Fibroblast of villous mesenchyme (primary cell): ENCODE measurements at regions not wholly inside any gene's neighbourhood (a gene's known extent, or its start where the extent isn't known, plus 50 kb on each side); places are given as distances from the start of the nearest gene placed in this dataset.

Experiments
- DNase-seq: peaks from one replicate; pipeline ENCODE4 v3.0.0-alpha.2; 2010; ENCODE audit warnings: low read depth
- H3K4me3 ChIP-seq: 2 replicates; pipeline ENCODE4 v1.5.1; 2011; ENCODE audit warnings: low read depth, mild to moderate bottlenecking, low read length
- TF ChIP-seq, protein P1 (sequence below): IDR thresholded peaks from 2 replicates; pipeline ENCODE4 v1.5.1; 2012; ENCODE audit warnings: low read depth, mild to moderate bottlenecking, low read length; ENCODE audit not compliant: insufficient read depth

DNA sequence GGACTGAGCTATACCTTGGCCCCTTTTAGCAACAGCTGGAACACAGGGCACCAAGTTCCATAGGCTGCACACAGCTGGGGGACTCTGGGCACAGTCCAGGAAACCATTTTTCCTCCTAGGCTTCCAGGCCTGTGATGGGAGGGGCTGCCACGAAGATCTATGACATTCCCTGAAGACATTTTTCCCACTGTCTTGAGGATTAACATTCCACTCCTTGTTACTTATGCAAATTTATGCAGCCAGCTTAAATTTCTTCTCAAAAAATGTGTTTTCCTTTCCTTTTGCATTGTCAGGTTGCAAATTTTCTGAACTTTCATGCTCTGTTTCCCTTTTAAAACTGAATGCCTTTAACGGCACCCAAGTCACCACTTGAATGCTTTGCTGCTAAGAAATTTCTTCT lies 580.1 kb upstream of the FTMT start:
- no peak overlapping the region for H3K4me3 ChIP-seq
- TF ChIP-seq, protein P1, sequence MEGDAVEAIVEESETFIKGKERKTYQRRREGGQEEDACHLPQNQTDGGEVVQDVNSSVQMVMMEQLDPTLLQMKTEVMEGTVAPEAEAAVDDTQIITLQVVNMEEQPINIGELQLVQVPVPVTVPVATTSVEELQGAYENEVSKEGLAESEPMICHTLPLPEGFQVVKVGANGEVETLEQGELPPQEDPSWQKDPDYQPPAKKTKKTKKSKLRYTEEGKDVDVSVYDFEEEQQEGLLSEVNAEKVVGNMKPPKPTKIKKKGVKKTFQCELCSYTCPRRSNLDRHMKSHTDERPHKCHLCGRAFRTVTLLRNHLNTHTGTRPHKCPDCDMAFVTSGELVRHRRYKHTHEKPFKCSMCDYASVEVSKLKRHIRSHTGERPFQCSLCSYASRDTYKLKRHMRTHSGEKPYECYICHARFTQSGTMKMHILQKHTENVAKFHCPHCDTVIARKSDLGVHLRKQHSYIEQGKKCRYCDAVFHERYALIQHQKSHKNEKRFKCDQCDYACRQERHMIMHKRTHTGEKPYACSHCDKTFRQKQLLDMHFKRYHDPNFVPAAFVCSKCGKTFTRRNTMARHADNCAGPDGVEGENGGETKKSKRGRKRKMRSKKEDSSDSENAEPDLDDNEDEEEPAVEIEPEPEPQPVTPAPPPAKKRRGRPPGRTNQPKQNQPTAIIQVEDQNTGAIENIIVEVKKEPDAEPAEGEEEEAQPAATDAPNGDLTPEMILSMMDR = no peak
- no peak for DNase-seq

DNA sequence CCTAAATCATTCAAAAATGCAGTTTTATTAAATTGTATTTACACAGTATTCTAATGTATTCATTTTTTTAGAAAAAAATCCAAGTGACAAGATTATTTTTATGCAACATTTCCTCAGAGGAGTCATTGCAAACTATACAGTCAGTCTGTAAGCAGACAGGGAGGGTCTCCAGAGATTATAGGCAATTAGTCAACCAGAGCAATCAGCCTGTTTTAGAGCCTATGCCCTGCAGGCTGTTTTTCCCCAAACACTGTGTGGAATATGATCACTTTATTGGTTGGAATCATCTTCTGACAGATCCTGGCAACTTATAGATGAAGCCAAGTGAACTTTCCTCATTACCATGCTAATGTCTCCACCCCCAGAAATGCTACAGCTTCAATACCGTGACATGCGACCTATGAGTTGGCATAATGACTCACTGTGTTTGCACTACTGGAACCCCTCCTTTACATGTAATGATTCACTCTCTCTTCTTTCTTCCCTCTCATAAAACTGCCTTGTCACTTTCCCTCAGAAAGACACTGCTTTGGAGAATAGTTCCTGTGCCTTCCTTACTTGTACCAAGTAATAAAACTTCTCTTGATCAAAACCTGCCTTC lies 577.7 kb upstream of the FTMT start:
- H3K4me3 ChIP-seq = no peak overlapping the region
- TF ChIP-seq, protein P1 = no peak
- DNase-seq = peak; percentile 29

DNA sequence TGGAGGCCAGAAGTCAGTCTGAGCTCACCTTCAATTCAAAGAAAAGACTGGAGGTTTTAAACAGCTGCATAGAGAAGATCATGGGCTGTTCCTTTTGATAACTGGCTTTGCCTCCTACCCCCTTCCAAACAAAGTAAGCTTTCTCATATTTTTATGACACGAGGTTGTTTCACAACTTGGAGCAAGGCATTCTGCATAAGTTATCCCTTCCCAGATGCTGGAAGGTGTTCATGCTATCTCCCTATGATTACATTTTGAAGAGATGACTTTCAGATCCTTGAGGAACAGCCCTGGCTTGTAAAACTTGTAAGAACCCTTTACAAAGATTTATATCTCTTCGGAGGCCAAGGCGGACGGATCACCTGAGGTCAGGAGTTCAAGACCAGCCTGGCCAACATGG lies 571.9 kb upstream of the FTMT start:
- DNase-seq = no peak

DNA sequence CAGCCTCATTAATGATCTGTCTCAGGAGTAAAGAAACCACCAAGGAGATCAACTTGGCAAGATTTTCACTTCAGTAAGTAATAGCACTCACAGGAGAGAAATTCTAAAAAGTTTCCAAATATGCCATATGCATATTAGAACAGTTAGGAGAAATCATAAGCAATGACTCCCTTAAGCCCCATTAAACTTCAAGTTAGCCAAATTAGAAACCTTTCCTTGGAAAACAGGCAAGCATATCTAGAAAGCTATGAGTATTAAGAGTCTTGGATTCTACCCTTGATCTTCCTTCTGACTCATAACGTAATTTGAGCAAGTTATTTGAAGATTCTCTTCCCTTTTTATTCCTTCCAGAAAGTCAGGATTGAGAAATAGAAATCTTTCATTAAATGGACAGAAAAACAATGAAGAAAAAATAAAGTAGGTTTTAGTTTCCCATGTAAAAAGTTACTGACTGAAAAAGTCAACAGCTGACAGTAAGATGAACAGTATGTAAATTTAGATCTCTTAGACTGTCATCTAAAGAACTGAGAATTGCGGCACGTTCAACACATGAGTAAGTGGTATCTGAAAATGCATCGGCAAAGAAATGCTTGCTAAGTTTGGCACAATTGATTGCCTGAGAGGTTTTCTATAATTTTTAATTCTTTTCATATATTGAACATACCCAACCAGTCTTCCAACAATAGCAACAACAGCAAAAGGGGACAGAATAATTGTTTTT lies 565.7 kb upstream of the FTMT start:
- TF ChIP-seq, protein P1 = no peak
- DNase-seq = no peak
- H3K4me3 ChIP-seq = no peak overlapping the region

More for the DNA sequence above, 571.9 kb upstream of the FTMT start:
- H3K4me3 ChIP-seq = no peak overlapping the region
- TF ChIP-seq, protein P1 = no peak

DNA sequence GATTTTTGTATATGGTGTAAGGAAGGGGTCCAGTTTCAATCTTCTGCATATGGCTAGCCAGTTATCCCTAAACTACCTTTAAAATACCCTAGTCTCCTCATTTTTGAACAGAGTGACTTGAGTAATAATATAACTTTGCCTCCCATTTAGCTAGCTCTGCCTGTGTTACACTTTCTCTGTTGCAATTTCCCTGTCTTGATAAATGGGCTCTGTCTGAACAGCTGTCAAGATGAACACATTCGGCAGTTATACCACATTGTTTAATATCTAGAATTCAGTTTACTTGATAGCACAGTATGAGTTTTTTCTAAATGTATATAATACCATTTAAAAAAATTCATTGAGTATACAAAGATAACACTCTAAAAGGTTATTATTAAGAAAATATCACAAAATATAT lies 562.9 kb upstream of the FTMT start:
- H3K4me3 ChIP-seq = no peak overlapping the region
- DNase-seq = no peak
- TF ChIP-seq, protein P1 = no peak

DNA sequence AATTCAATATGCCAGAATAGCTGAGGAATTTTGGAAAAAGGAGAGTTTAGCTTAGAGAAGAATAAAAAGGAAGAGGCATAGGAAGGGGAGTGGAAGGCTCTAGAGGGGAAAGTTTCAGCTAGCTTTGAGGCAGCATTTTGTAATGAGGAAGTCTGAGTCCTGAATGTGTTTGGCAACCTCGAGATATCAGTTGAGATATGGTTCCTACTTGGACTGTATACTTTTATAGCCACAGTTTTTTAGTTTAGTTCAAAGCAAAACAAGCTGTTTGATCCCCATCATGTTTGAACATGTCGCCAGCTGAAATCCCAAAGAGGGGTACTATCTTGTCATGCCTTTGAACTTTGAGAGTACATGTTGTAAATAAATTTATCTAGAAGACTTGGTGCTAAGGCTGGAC lies 559.0 kb upstream of the FTMT start:
- H3K4me3 ChIP-seq = no peak overlapping the region
- TF ChIP-seq, protein P1 = no peak
- DNase-seq = no peak
